ENCODE measurements at regions not wholly inside any gene's neighbourhood (a gene's known extent, or its start where the extent isn't known, plus 50 kb on each side); places are given as distances from the start of the nearest gene placed in this dataset.

DNA sequence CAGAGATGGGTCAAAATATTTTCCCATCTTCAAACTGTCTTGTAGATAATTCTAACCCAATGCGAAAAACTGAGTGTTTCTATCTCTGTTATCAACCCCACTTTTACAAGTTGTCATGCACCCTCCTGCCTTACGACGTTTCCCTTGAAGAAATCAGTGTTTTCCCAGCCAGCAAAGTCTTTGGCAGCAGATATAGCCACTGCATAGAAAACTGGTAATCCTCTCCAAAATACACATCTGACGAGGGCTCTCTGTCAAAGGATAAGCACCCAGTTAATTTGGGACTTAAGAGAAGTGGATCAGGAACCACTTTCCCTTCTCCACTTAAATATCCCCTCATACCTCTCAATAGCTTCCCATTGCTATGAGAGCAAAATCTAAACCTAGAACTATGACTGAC, 351.9 kb upstream of the MIR17HG start:
- TF ChIP-seq ZNF670 (tag by site-specific recombination; IDR thresholded peaks at IDR 0.05; ENCODE audit: low read depth) = no peak
- TF ChIP-seq ZNF747 (tag by site-specific recombination; IDR thresholded peaks at IDR 0.05) = no peak
- TF ChIP-seq, protein P1, sequence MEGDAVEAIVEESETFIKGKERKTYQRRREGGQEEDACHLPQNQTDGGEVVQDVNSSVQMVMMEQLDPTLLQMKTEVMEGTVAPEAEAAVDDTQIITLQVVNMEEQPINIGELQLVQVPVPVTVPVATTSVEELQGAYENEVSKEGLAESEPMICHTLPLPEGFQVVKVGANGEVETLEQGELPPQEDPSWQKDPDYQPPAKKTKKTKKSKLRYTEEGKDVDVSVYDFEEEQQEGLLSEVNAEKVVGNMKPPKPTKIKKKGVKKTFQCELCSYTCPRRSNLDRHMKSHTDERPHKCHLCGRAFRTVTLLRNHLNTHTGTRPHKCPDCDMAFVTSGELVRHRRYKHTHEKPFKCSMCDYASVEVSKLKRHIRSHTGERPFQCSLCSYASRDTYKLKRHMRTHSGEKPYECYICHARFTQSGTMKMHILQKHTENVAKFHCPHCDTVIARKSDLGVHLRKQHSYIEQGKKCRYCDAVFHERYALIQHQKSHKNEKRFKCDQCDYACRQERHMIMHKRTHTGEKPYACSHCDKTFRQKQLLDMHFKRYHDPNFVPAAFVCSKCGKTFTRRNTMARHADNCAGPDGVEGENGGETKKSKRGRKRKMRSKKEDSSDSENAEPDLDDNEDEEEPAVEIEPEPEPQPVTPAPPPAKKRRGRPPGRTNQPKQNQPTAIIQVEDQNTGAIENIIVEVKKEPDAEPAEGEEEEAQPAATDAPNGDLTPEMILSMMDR (tag by site-specific recombination; IDR thresholded peaks at IDR 0.05) = no peak
- TF ChIP-seq GLI2 (tag by site-specific recombination; IDR thresholded peaks at IDR 0.05; ENCODE audit: borderline replicate concordance, low read depth) = no peak
- no peak for TF ChIP-seq MYNN (tag by site-specific recombination; IDR thresholded peaks at IDR 0.05; ENCODE audit: borderline replicate concordance)

Data from HEK293 (cell line).